Erythroblast (primary cell): ENCODE measurements at regions not wholly inside any gene's neighbourhood (a gene's known extent, or its start where the extent isn't known, plus 50 kb on each side); places are given as distances from the start of the nearest gene placed in this dataset.

Experiments used
- GATA1 ChIP-seq: IDR thresholded peaks from 2 replicates; pipeline ENCODE4 v1.6.1; 2011; ENCODE audit warnings: low read depth, mild to moderate bottlenecking, control low read depth, low read length, moderate library complexity
- POLR2A ChIP-seq: IDR thresholded peaks from 2 replicates; pipeline ENCODE4 v1.6.1; 2011; ENCODE audit warnings: mild to moderate bottlenecking, low read length

GRCh38 chr7:49660170-49660783 lies 113.2 kb upstream of the VWC2 start:
- TF ChIP-seq POLR2A, result no peak
- no peak for TF ChIP-seq GATA1
